ENCODE measurements at regions not wholly inside any gene's neighbourhood (a gene's known extent, or its start where the extent isn't known, plus 50 kb on each side); places are given as distances from the start of the nearest gene placed in this dataset.

DNA sequence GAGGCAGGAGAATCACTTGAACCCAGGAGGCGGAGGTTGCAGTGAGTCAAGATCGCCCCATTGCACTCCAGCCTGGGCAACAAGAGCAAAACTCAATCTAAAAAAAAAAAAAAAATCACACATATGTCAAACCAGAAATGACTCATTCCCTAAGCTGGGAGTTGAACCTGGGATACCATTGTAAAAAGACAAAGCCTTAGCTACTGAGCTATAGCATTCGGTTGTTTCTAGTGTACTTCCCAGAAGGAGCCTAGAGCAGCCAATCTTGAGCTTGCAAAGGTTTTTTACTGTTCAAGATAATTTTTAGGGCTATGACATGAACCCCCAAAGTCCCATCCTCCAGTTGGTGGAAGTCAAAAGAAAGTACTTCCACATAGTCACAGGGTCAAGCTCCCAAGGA, 87.9 kb downstream of the ZNF467 start:
- TF ChIP-seq POLR2A (IDR thresholded peaks at IDR 0.05; ENCODE audit: low read length), result no peak
- TF ChIP-seq GATA1 (IDR thresholded peaks at IDR 0.05; ENCODE audit: low read depth, low read length), result no peak
